Keratinocyte (primary cell): ENCODE measurements at regions not wholly inside any gene's neighbourhood (a gene's known extent, or its start where the extent isn't known, plus 50 kb on each side); places are given as distances from the start of the nearest gene placed in this dataset.

Source experiments
- DNase-seq: peaks from one replicate; pipeline ENCODE4 v3.0.0-alpha.2; 2011; ENCODE audit warnings: low read depth, missing footprints, low spot score
- FAIRE-seq: peaks from 2 replicates; lab custom pipeline; 2011; peaks lifted over from hg19 to GRCh38; lab: Jason Lieb, UNC
- H2AFZ ChIP-seq: 2 replicates; pipeline ENCODE4 v1.6.0; 2012; ENCODE audit warnings: low read length, control low read depth, inconsistent platforms; ENCODE audit not compliant: control insufficient read depth
- H3K27ac ChIP-seq: 2 replicates; pipeline ENCODE4 v1.5.1; 2011; ENCODE audit warnings: low read length; ENCODE audit not compliant: control insufficient read depth, insufficient read depth
- H3K27me3 ChIP-seq: 3 replicates; pipeline ENCODE4 v1.6.0; 2011; ENCODE audit warnings: low read length; ENCODE audit not compliant: control insufficient read depth, insufficient read depth; ENCODE audit errors: extremely low read depth
- H3K36me3 ChIP-seq, 2 experiments: 2 replicates in 1 of 2; 3 replicates in 1 of 2; pipeline ENCODE4 v1.5.1; 2011; ENCODE audit warnings: low read length in 2 of 2, mild to moderate bottlenecking in 1 of 2; ENCODE audit not compliant: control insufficient read depth in 2 of 2, insufficient read depth in 2 of 2; ENCODE audit errors: extremely low read depth in 1 of 2
- H3K4me1 ChIP-seq: 3 replicates; pipeline ENCODE4 v1.5.1; 2011; ENCODE audit warnings: low read length; ENCODE audit not compliant: control insufficient read depth, insufficient read depth; ENCODE audit errors: extremely low read depth
- H3K4me2 ChIP-seq: 3 replicates; pipeline ENCODE4 v1.6.0; 2011; ENCODE audit warnings: low read depth, low read length; ENCODE audit not compliant: control insufficient read depth, insufficient read depth; ENCODE audit errors: extremely low read depth
- H3K4me3 ChIP-seq, 3 experiments: fragments of 200-600 bp in 1 of 3; sonication (generic) in 1 of 3; 2 replicates in 2 of 3; 3 replicates in 1 of 3; pipeline ENCODE4 v1.5.1; 2011 to 2016; ENCODE audit warnings: low read length in 3 of 3, mild to moderate bottlenecking in 3 of 3, control low read depth in 2 of 3, inconsistent platforms in 1 of 3, low read depth in 1 of 3, mixed read lengths in 1 of 3, mixed run types in 1 of 3, moderate library complexity in 1 of 3; ENCODE audit not compliant: control insufficient read depth in 2 of 3, insufficient read depth in 2 of 3; ENCODE audit errors: extremely low read depth in 1 of 3
- H3K79me2 ChIP-seq: 2 replicates; pipeline ENCODE4 v1.6.0; 2012; ENCODE audit warnings: low read length; ENCODE audit not compliant: control insufficient read depth, insufficient read depth
- H3K9ac ChIP-seq: 3 replicates; pipeline ENCODE4 v1.6.0; 2011; ENCODE audit warnings: low read length; ENCODE audit not compliant: control insufficient read depth, insufficient read depth; ENCODE audit errors: extremely low read depth
- H3K9me1 ChIP-seq: 3 replicates; pipeline ENCODE4 v1.6.0; 2011; ENCODE audit warnings: low read length; ENCODE audit not compliant: control insufficient read depth, insufficient read depth; ENCODE audit errors: extremely low read depth
- H3K9me3 ChIP-seq: 2 replicates; pipeline ENCODE4 v1.5.1; 2012; ENCODE audit warnings: low read depth, low read length; ENCODE audit not compliant: control insufficient read depth
- H4K20me1 ChIP-seq: 3 replicates; pipeline ENCODE4 v1.6.0; 2011; ENCODE audit warnings: low read length; ENCODE audit not compliant: control insufficient read depth, insufficient read depth; ENCODE audit errors: extremely low read depth
- EZH2 ChIP-seq: IDR thresholded peaks from one replicate; pipeline ENCODE4 v1.6.1; 2012; ENCODE audit warnings: inconsistent platforms, mild to moderate bottlenecking, low read length, moderate library complexity
- dilution Hi-C: fragments of 300-500 bp; cut with MboI; formaldehyde crosslinking; loops from one replicate; pipeline ENCODE4 v1.7.0; 2020; ENCODE audit warnings: low sequenced_read_pairs; ENCODE audit not compliant: extremely low pct_ligation_motif_present
- TF ChIP-seq, protein P1 (sequence below), 3 experiments: IDR thresholded peaks in 1 of 3; conservative IDR thresholded peaks in 1 of 3; optimal IDR thresholded peaks in 1 of 3; 2 replicates in 2 of 3; 3 replicates in 1 of 3; pipeline versions ENCODE3 to v1.5.1; 2011; ENCODE audit warnings: low read length in 3 of 3, mild to moderate bottlenecking in 3 of 3, moderate library complexity in 2 of 3, control low read depth in 1 of 3, inconsistent platforms in 1 of 3; ENCODE audit not compliant: insufficient read depth in 2 of 3; ENCODE audit errors: extremely low read depth in 1 of 3

DNA sequence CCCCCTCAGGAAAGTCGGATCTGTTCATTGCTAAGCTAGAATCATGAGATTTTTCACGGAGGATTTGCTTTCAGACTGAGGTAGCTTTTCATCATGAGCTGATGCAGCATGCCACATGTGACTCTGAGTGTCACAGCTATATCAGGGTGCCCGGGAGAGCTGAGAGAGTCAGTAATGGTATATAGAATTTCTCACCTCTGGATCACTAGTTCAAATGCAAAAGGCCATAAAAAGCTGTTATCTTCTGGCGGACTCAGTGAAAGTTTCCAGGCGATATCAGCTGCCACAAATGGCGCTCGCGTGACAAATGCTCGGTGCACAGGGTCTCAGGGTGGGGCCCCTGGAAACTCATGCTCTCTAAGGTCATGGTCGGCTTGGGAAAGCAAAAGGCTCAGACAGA is 150.1 kb downstream of the DHX15 start:
- TF ChIP-seq EZH2, result no peak
- TF ChIP-seq, protein P1, sequence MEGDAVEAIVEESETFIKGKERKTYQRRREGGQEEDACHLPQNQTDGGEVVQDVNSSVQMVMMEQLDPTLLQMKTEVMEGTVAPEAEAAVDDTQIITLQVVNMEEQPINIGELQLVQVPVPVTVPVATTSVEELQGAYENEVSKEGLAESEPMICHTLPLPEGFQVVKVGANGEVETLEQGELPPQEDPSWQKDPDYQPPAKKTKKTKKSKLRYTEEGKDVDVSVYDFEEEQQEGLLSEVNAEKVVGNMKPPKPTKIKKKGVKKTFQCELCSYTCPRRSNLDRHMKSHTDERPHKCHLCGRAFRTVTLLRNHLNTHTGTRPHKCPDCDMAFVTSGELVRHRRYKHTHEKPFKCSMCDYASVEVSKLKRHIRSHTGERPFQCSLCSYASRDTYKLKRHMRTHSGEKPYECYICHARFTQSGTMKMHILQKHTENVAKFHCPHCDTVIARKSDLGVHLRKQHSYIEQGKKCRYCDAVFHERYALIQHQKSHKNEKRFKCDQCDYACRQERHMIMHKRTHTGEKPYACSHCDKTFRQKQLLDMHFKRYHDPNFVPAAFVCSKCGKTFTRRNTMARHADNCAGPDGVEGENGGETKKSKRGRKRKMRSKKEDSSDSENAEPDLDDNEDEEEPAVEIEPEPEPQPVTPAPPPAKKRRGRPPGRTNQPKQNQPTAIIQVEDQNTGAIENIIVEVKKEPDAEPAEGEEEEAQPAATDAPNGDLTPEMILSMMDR (optimal IDR thresholded peaks at IDR 0.05 in 1 of 3, IDR thresholded peaks at IDR 0.05 in 1 of 3, conservative IDR thresholded peaks at IDR 0.05 in 1 of 3; ENCODE audit: extremely low read depth in 1 of 3, insufficient read depth in 2 of 3, low read length in 3 of 3), result no peak
- dilution Hi-C loops, result no loop called here
- no peak overlapping the region for H3K4me2 ChIP-seq

DNA sequence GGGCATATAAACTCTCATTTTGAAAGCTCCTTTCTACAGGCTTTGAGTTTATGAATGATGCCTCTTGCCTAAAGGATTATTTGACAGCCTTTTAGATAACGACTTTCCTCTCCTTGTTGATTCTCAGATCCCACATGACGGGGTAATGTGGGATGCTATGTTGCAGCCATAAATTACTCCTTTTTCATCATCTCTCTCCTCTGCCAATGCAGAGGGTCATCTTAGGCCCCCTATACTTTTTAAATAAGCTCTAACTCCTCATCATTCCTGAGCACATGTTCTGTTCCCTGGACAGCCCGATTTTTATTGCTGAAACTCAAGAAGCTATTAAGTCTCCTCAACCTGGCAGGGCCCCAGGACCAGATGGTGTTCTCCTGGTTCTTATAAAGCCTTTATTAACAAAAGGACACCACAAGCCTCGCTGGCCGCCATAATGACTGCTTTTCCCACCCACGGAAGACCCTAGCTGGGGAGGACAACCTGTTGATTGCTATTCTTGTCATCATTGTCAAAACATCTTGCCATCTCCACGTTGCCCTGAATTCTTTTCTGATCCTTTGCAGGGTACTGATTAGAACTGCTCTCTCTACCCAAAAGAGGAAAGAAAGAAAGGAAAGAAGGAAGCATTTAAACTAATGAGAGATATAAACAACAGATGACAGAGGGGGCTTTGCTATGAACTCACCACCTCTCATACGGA is 150.7 kb downstream of the DHX15 start:
- Histone ChIP-seq H3K9ac (no peak overlapping the region), H4K20me1 (no peaks in the 10 kb centered on the region), H3K79me2 (no peaks in the 10 kb centered on the region), H3K4me1 (no peaks in the 10 kb centered on the region), H3K36me3 (no peaks in the 10 kb centered on the region), H2AFZ (no peak overlapping the region), H3K27ac (no peak overlapping the region), H3K9me3 (no peaks in the 10 kb centered on the region), H3K4me3 (no peak overlapping the region), H3K9me1 (no peaks in the 10 kb centered on the region), H3K4me2 (no peak overlapping the region), H3K27me3 (no peaks in the 10 kb centered on the region)
- no peak for TF ChIP-seq EZH2
- TF ChIP-seq, protein P1 (optimal IDR thresholded peaks at IDR 0.05 in 1 of 3, IDR thresholded peaks at IDR 0.05 in 1 of 3, conservative IDR thresholded peaks at IDR 0.05 in 1 of 3; ENCODE audit: extremely low read depth in 1 of 3, insufficient read depth in 2 of 3, low read length in 3 of 3), result no peak
- DNase-seq (no peak), FAIRE-seq (no peak)
- dilution Hi-C loops, result no loop called here

More for the DNA sequence above, 150.1 kb downstream of the DHX15 start:
- H3K4me3 ChIP-seq, result no peak overlapping the region
- H2AFZ ChIP-seq, result no peak overlapping the region
- no peaks in the 10 kb centered on the region for H3K9me1 ChIP-seq
- H3K9ac ChIP-seq, result no peak overlapping the region
- H3K4me1 ChIP-seq, result no peaks in the 10 kb centered on the region
- H3K79me2 ChIP-seq, result no peaks in the 10 kb centered on the region
- no peaks in the 10 kb centered on the region for H3K36me3 ChIP-seq
- no peak for FAIRE-seq
- H3K9me3 ChIP-seq, result no peaks in the 10 kb centered on the region
- H3K27ac ChIP-seq, result no peak overlapping the region
- H3K27me3 ChIP-seq, result no peaks in the 10 kb centered on the region
- H4K20me1 ChIP-seq, result no peaks in the 10 kb centered on the region
- no peak for DNase-seq
